ENCODE measurements at regions not wholly inside any gene's neighbourhood (a gene's known extent, or its start where the extent isn't known, plus 50 kb on each side); places are given as distances from the start of the nearest gene placed in this dataset.
"Not testable (repeated sequence)": the region's sequence is repeated elsewhere in the genome, so short reads cannot be mapped to it uniquely, and the experiment has no call there.

GRCh38 chr1:209109001-209109785 lies 474.3 kb upstream of the CAMK1G start:
- DNase-seq (ENCODE audit: low spot score in 2 of 2) (no peak), FAIRE-seq (no peak)

- no peak for FAIRE-seq
Observed at GRCh38 chr1:209113521-209113920, 470.0 kb upstream of the CAMK1G start.

GRCh38 chr1:209116705-209117104 lies 466.8 kb upstream of the CAMK1G start:
- no peak for FAIRE-seq
- no peak for DNase-seq (ENCODE audit: low spot score in 2 of 2)

More at GRCh38 chr1:209113521-209113920, 470.0 kb upstream of the CAMK1G start:
- no peak for DNase-seq (ENCODE audit: low spot score in 2 of 2)

- no peak for DNase-seq (ENCODE audit: low spot score in 2 of 2)
- no peak for FAIRE-seq
Observed at GRCh38 chr1:209123601-209124000, 459.9 kb upstream of the CAMK1G start.

- DNase-seq (ENCODE audit: low spot score in 2 of 2); FAIRE-seq: not testable (repeated sequence)
Observed at GRCh38 chr1:209129091-209129490, 454.4 kb upstream of the CAMK1G start.

GRCh38 chr1:209130886-209131285 lies 452.6 kb upstream of the CAMK1G start:
- DNase-seq (ENCODE audit: low spot score in 2 of 2): no peak

GRCh38 chr1:209132736-209133467 lies 450.6 kb upstream of the CAMK1G start:
- FAIRE-seq (no peak), DNase-seq (ENCODE audit: low spot score in 2 of 2) (no peak)

More at GRCh38 chr1:209130886-209131285, 452.6 kb upstream of the CAMK1G start:
- no peak for FAIRE-seq

GRCh38 chr1:209134001-209134400 lies 449.5 kb upstream of the CAMK1G start:
- FAIRE-seq (no peak), DNase-seq (ENCODE audit: low spot score in 2 of 2) (no peak)

- no peak for DNase-seq (ENCODE audit: low spot score in 2 of 2)
- no peak for FAIRE-seq
Observed at GRCh38 chr1:209143916-209144315, 439.6 kb upstream of the CAMK1G start.

GRCh38 chr1:209150114-209150513 lies 433.4 kb upstream of the CAMK1G start:
- FAIRE-seq (no peak), DNase-seq (ENCODE audit: low spot score in 2 of 2) (no peak)

GRCh38 chr1:209153411-209153810 lies 430.1 kb upstream of the CAMK1G start:
- FAIRE-seq: no peak
- no peak for DNase-seq (ENCODE audit: low spot score in 2 of 2)

GRCh38 chr1:209154912-209155311 lies 428.6 kb upstream of the CAMK1G start:
- no peak for DNase-seq (ENCODE audit: low spot score in 2 of 2)
- FAIRE-seq: no peak

GRCh38 chr1:209155546-209155945 lies 428.0 kb upstream of the CAMK1G start:
- DNase-seq (ENCODE audit: low spot score in 2 of 2) (no peak), FAIRE-seq (no peak)

GRCh38 chr1:209156991-209157390 lies 426.5 kb upstream of the CAMK1G start:
- DNase-seq (ENCODE audit: low spot score in 2 of 2): no peak
- FAIRE-seq: no peak

GRCh38 chr1:209157546-209158249 lies 425.8 kb upstream of the CAMK1G start:
- DNase-seq (ENCODE audit: low spot score in 2 of 2): no peak
- no peak for FAIRE-seq

- no peak for DNase-seq (ENCODE audit: low spot score in 2 of 2)
- FAIRE-seq: no peak
Observed at GRCh38 chr1:209158851-209159250, 424.7 kb upstream of the CAMK1G start.

- FAIRE-seq (no peak), DNase-seq (ENCODE audit: low spot score in 2 of 2) (no peak)
Observed at GRCh38 chr1:209160230-209160629, 423.3 kb upstream of the CAMK1G start.

- FAIRE-seq: no peak
- DNase-seq (ENCODE audit: low spot score in 2 of 2): peak in 1 of 2 donors; percentile 6
Observed at GRCh38 chr1:209162651-209163050, 420.9 kb upstream of the CAMK1G start.

- no peak for FAIRE-seq
- no peak for DNase-seq (ENCODE audit: low spot score in 2 of 2)
Observed at GRCh38 chr1:209168204-209168603, 415.3 kb upstream of the CAMK1G start.

GRCh38 chr1:209171151-209171550 lies 412.4 kb upstream of the CAMK1G start:
- no peak for FAIRE-seq
- DNase-seq (ENCODE audit: low spot score in 2 of 2): no peak

- FAIRE-seq: no peak
- DNase-seq (ENCODE audit: low spot score in 2 of 2): no peak
Observed at GRCh38 chr1:209172286-209172685, 411.2 kb upstream of the CAMK1G start.
